IMR-90 (cell line): ENCODE measurements at regions not wholly inside any gene's neighbourhood (a gene's known extent, or its start where the extent isn't known, plus 50 kb on each side); places are given as distances from the start of the nearest gene placed in this dataset.

Experiments used
- ATAC-seq: fragments of 200-7000 bp; cut with Tn5 transposase; 2 replicates; pipeline ENCODE4 v1.9.1; 2020; ENCODE audit warnings: low read depth, mild to moderate bottlenecking, moderate library complexity
- BruUV-seq: library from RNA; stranded (reverse); fragments of 400-500 nt; replicated peaks from 2 replicates; lab custom pipeline; 2021; lab: Mats Ljungman, UMichigan
- CTCF ChIA-PET: fragments of 300-600 bp; formaldehyde crosslinking; extraction: SDS; loops from one replicate; lab custom pipeline; 2021; ENCODE audit warnings: antibody characterized with exemption; lab: Yijun Ruan, JAX
- POLR2A ChIA-PET: fragments of 300-600 bp; sonication (Branson Sonifier 250); formaldehyde crosslinking; loops from one replicate; lab custom pipeline; 2022; ENCODE audit warnings: antibody characterized with exemption; ENCODE audit not compliant: unreplicated experiment; lab: Charles Lee
- DNase-seq: peaks from one replicate; pipeline ENCODE4 v3.0.0; 2013
- H2AFZ ChIP-seq: replicated peaks from 2 replicates; pipeline ENCODE3; 2013; ENCODE audit warnings: low read length, mild to moderate bottlenecking; ENCODE audit not compliant: poor library complexity
- H2AK5ac ChIP-seq: 2 replicates; pipeline ENCODE4 v1.6.1; 2013; ENCODE audit warnings: low read depth, low read length, inconsistent platforms
- H2AK9ac ChIP-seq: replicated peaks from 2 replicates; pipeline ENCODE3; 2013; ENCODE audit warnings: mild to moderate bottlenecking, low read depth, low read length, moderate library complexity; ENCODE audit not compliant: poor library complexity
- H2BK120ac ChIP-seq: 2 replicates; pipeline ENCODE4 v1.6.1; 2013; ENCODE audit warnings: low read depth, low read length, inconsistent platforms
- H2BK15ac ChIP-seq: 3 replicates; pipeline ENCODE4 v1.6.1; 2013; ENCODE audit warnings: low read depth, low read length, inconsistent platforms
- H2BK20ac ChIP-seq: 2 replicates; pipeline ENCODE4 v1.6.1; 2013; ENCODE audit warnings: low read depth, mild to moderate bottlenecking, inconsistent platforms, low read length, moderate library complexity
- H2BK5ac ChIP-seq: 2 replicates; pipeline ENCODE4 v1.6.1; 2013; ENCODE audit warnings: mild to moderate bottlenecking, low read depth, low read length, inconsistent platforms; ENCODE audit not compliant: poor library complexity, severe bottlenecking
- H3K14ac ChIP-seq: replicated peaks from 2 replicates; pipeline ENCODE4 v1.6.1; 2013; ENCODE audit warnings: low read depth, low read length, inconsistent platforms
- H3K18ac ChIP-seq: 2 replicates; pipeline ENCODE4 v1.6.1; 2013; ENCODE audit warnings: low read depth, low read length, control low read depth
- H3K23ac ChIP-seq: 2 replicates; pipeline ENCODE4 v1.6.1; 2013; ENCODE audit warnings: low read depth, low read length, inconsistent platforms
- H3K27ac ChIP-seq: 2 replicates; pipeline ENCODE4 v1.5.1; 2013; ENCODE audit warnings: mild to moderate bottlenecking, control low read depth, low read length; ENCODE audit not compliant: insufficient read depth
- H3K27me3 ChIP-seq: 2 replicates; pipeline ENCODE4 v1.6.1; 2013; ENCODE audit warnings: low read length; ENCODE audit not compliant: control insufficient read depth, insufficient read depth
- H3K36me3 ChIP-seq: 2 replicates; pipeline ENCODE4 v1.6.1; 2013; ENCODE audit warnings: low read length, mixed read lengths; ENCODE audit not compliant: control insufficient read depth, insufficient read depth
- H3K4ac ChIP-seq: 2 replicates; pipeline ENCODE4 v1.6.1; 2013; ENCODE audit warnings: low read depth, low read length, inconsistent platforms
- H3K4me1 ChIP-seq: 2 replicates; pipeline ENCODE4 v1.6.1; 2013; ENCODE audit warnings: low read length, mixed read lengths; ENCODE audit not compliant: control insufficient read depth, insufficient read depth
- H3K4me2 ChIP-seq: 2 replicates; pipeline ENCODE4 v1.6.1; 2013; ENCODE audit warnings: low read depth, mild to moderate bottlenecking, control low read depth, low read length, moderate library complexity
- H3K4me3 ChIP-seq: 2 replicates; pipeline ENCODE4 v1.5.1; 2013; ENCODE audit warnings: low read depth, mild to moderate bottlenecking, control low read depth, low read length, moderate library complexity; ENCODE audit not compliant: insufficient read depth
- H3K56ac ChIP-seq: 2 replicates; pipeline ENCODE4 v1.6.1; 2013; ENCODE audit warnings: low read length, inconsistent platforms; ENCODE audit not compliant: insufficient read depth; ENCODE audit errors: extremely low read depth
- H3K79me1 ChIP-seq, 2 experiments: 2 replicates each; pipeline ENCODE4 v1.6.1; 2013; ENCODE audit warnings: low read length in 2 of 2, inconsistent platforms in 1 of 2, low read depth in 1 of 2
- H3K9ac ChIP-seq: 2 replicates; pipeline ENCODE4 v1.6.1; 2013; ENCODE audit warnings: low read depth, low read length, control low read depth
- H3K9me1 ChIP-seq: 2 replicates; pipeline ENCODE4 v1.6.1; 2013; ENCODE audit warnings: low read length, inconsistent platforms; ENCODE audit not compliant: insufficient read depth
- H3K9me3 ChIP-seq: 2 replicates; pipeline ENCODE4 v1.6.1; 2013; ENCODE audit warnings: low read length; ENCODE audit not compliant: control insufficient read depth, insufficient read depth
- H4K20me1 ChIP-seq: 2 replicates; pipeline ENCODE4 v1.6.1; 2013; ENCODE audit warnings: low read length, inconsistent platforms; ENCODE audit not compliant: insufficient read depth
- H4K5ac ChIP-seq: 2 replicates; pipeline ENCODE4 v1.6.1; 2013; ENCODE audit warnings: mild to moderate bottlenecking, low read depth, low read length, control low read depth
- H4K8ac ChIP-seq, 2 experiments: 2 replicates each; pipeline ENCODE4 v1.6.1; 2013; ENCODE audit warnings: low read depth in 2 of 2, low read length in 2 of 2, control low read depth in 1 of 2, inconsistent platforms in 1 of 2
- H4K91ac ChIP-seq: 2 replicates; pipeline ENCODE4 v1.6.1; 2013; ENCODE audit warnings: low read depth, low read length, inconsistent platforms; ENCODE audit not compliant: insufficient read depth
- CEBPB ChIP-seq: IDR thresholded peaks from 2 replicates; pipeline ENCODE4 v1.6.1; 2012; ENCODE audit warnings: low read depth, low read length, improper control_type of control experiment
- MAZ ChIP-seq: IDR thresholded peaks from 2 replicates; pipeline ENCODE4 v1.6.1; 2012; ENCODE audit warnings: low read depth, mild to moderate bottlenecking, low read length, improper control_type of control experiment, moderate library complexity, borderline replicate concordance
- NFE2L2 ChIP-seq: fragments of 150-350 bp; IDR thresholded peaks from 2 replicates; pipeline ENCODE4 v1.6.1; 2016; ENCODE audit warnings: low read depth, mild to moderate bottlenecking, low read length
- POLR2A ChIP-seq: IDR thresholded peaks from 2 replicates; pipeline ENCODE4 v1.6.1; 2012; ENCODE audit warnings: mild to moderate bottlenecking, low read depth, low read length
- RAD21 ChIP-seq: IDR thresholded peaks from 2 replicates; pipeline ENCODE4 v1.6.1; 2012; ENCODE audit warnings: low read length, improper control_type of control experiment
- RCOR1 ChIP-seq: IDR thresholded peaks from 2 replicates; pipeline ENCODE4 v1.6.1; 2012; ENCODE audit warnings: mild to moderate bottlenecking, low read length, improper control_type of control experiment; ENCODE audit not compliant: insufficient replicate concordance
- SMC3 ChIP-seq: fragments of 150-350 bp; IDR thresholded peaks from 2 replicates; pipeline ENCODE4 v1.6.1; 2016; ENCODE audit warnings: low read depth, mild to moderate bottlenecking, antibody characterized with exemption, low read length, moderate library complexity
- USF2 ChIP-seq: fragments of 150-350 bp; IDR thresholded peaks from 2 replicates; pipeline ENCODE4 v1.6.1; 2017; ENCODE audit warnings: mild to moderate bottlenecking, antibody characterized with exemption, low read length, low read depth
- WGBS, 2 experiments: methylation state at CpG; one replicate each; pipeline versions ENCODE4 v1.1.5 to v1.1.7; 2013; ENCODE audit warnings: missing lambda C conversion rate in 2 of 2; ENCODE audit not compliant: insufficient read length in 1 of 2; ENCODE audit errors: extremely low coverage in 2 of 2; 5-methylcytosine and 5-hydroxymethylcytosine counted together
- dilution Hi-C: fragments of 300-500 bp; cut with HindIII; formaldehyde crosslinking; loops from one replicate; pipeline ENCODE4 v1.14.3; 2018; ENCODE audit warnings: low sequenced_read_pairs; ENCODE audit not compliant: unreplicated experiment
- in situ Hi-C: fragments of 300-500 bp; cut with MboI; formaldehyde crosslinking; loops from 3 replicates; pipeline ENCODE4 v1.14.3; 2019; ENCODE audit warnings: low sequenced_read_pairs, inconsistent platforms, mixed read lengths
- intact Hi-C: fragments of 100-400 bp; cut with micrococcal nuclease; formaldehyde crosslinking; loops from 2 replicates; pipeline ENCODE4 v1.10.0; 2022

- no peaks in the 10 kb centered on the region for H3K4me1 ChIP-seq
- H2BK20ac ChIP-seq: no peak overlapping the region
- H4K20me1 ChIP-seq: no peaks in the 10 kb centered on the region
- ChIA-PET CTCF (no interaction called here), POLR2A (no interaction called here)
- H2BK5ac ChIP-seq: no peak overlapping the region
- dilution Hi-C loops (no loop called here), intact Hi-C loops (no loop called here), in situ Hi-C loops (no loop called here)
- H2BK120ac ChIP-seq: no peak overlapping the region
- BruUV-seq: no TSS peak
- H3K9ac ChIP-seq: no peak overlapping the region
- no peak overlapping the region for H3K4ac ChIP-seq
- no peak overlapping the region for H3K14ac ChIP-seq
- ATAC-seq (no peak), DNase-seq (no peak)
- no peak overlapping the region for H4K91ac ChIP-seq
- no peaks in the 10 kb centered on the region for H3K9me3 ChIP-seq
- H3K56ac ChIP-seq: no peak overlapping the region
- no CpG with 5 or more reads among the region's 2 CpGs for WGBS, 2 experiments
- no peak overlapping the region for H3K4me3 ChIP-seq
- no peak overlapping the region for H2AFZ ChIP-seq
- no peaks in the 10 kb centered on the region for H3K9me1 ChIP-seq
- no peaks in the 10 kb centered on the region for H3K79me1 ChIP-seq
- no peak overlapping the region for H4K5ac ChIP-seq
- no peak overlapping the region for H4K8ac ChIP-seq
- H2AK9ac ChIP-seq: no peak overlapping the region
- no peak overlapping the region for H2AK5ac ChIP-seq
- TF ChIP-seq CEBPB: no peak
- no peak for TF ChIP-seq USF2
- no peak for TF ChIP-seq SMC3
- no peak for TF ChIP-seq RCOR1
- no peak for TF ChIP-seq POLR2A
- no peak for TF ChIP-seq NFE2L2
- TF ChIP-seq RAD21: no peak
- no peak for TF ChIP-seq MAZ
- no peak overlapping the region for H3K18ac ChIP-seq
- H3K36me3 ChIP-seq: no peaks in the 10 kb centered on the region
- no peak overlapping the region for H2BK15ac ChIP-seq
- H3K4me2 ChIP-seq: no peak overlapping the region
- no peak overlapping the region for H3K23ac ChIP-seq
- no peak overlapping the region for H3K27ac ChIP-seq
- H3K27me3 ChIP-seq: no peaks in the 10 kb centered on the region
Observed at GRCh38 chr10:63915240-63915639, 394.0 kb downstream of the REEP3 start.
